Suppressor macrophage treated with lipopolysaccharide for 4 hours (primary cell): ENCODE measurements at regions not wholly inside any gene's neighbourhood (a gene's known extent, or its start where the extent isn't known, plus 50 kb on each side); places are given as distances from the start of the nearest gene placed in this dataset.

Experiments used
- DNase-seq: peaks from one replicate; pipeline ENCODE4 v3.0.0-alpha.2; 2020

GRCh38 chrX:155679715-155680114 is 67.0 kb upstream of the TMLHE start:
- no peak for DNase-seq

- no peak for DNase-seq
These were observed 60.6 kb upstream of the TMLHE start for GRCh38 chrX:155673338-155673737.

GRCh38 chrX:155666741-155667140 is 54.0 kb upstream of the TMLHE start:
- no peak for DNase-seq
